Keratinocyte (primary cell): ENCODE measurements at regions not wholly inside any gene's neighbourhood (a gene's known extent, or its start where the extent isn't known, plus 50 kb on each side); places are given as distances from the start of the nearest gene placed in this dataset.

Experiments used
- DNase-seq: peaks from one replicate; pipeline ENCODE4 v3.0.0-alpha.2; 2011; ENCODE audit warnings: low read depth, missing footprints, low spot score
- FAIRE-seq: peaks from 2 replicates; lab custom pipeline; 2011; peaks lifted over from hg19 to GRCh38; lab: Jason Lieb, UNC
- H2AFZ ChIP-seq: 2 replicates; pipeline ENCODE4 v1.6.0; 2012; ENCODE audit warnings: low read length, control low read depth, inconsistent platforms; ENCODE audit not compliant: control insufficient read depth
- H3K27ac ChIP-seq: 2 replicates; pipeline ENCODE4 v1.5.1; 2011; ENCODE audit warnings: low read length; ENCODE audit not compliant: control insufficient read depth, insufficient read depth
- H3K27me3 ChIP-seq: 3 replicates; pipeline ENCODE4 v1.6.0; 2011; ENCODE audit warnings: low read length; ENCODE audit not compliant: control insufficient read depth, insufficient read depth; ENCODE audit errors: extremely low read depth
- H3K36me3 ChIP-seq, 2 experiments: 2 replicates in 1 of 2; 3 replicates in 1 of 2; pipeline ENCODE4 v1.5.1; 2011; ENCODE audit warnings: low read length in 2 of 2, mild to moderate bottlenecking in 1 of 2; ENCODE audit not compliant: control insufficient read depth in 2 of 2, insufficient read depth in 2 of 2; ENCODE audit errors: extremely low read depth in 1 of 2
- H3K4me1 ChIP-seq: 3 replicates; pipeline ENCODE4 v1.5.1; 2011; ENCODE audit warnings: low read length; ENCODE audit not compliant: control insufficient read depth, insufficient read depth; ENCODE audit errors: extremely low read depth
- H3K4me2 ChIP-seq: 3 replicates; pipeline ENCODE4 v1.6.0; 2011; ENCODE audit warnings: low read depth, low read length; ENCODE audit not compliant: control insufficient read depth, insufficient read depth; ENCODE audit errors: extremely low read depth
- H3K4me3 ChIP-seq, 3 experiments: fragments of 200-600 bp in 1 of 3; sonication (generic) in 1 of 3; 2 replicates in 2 of 3; 3 replicates in 1 of 3; pipeline ENCODE4 v1.5.1; 2011 to 2016; ENCODE audit warnings: low read length in 3 of 3, mild to moderate bottlenecking in 3 of 3, control low read depth in 2 of 3, inconsistent platforms in 1 of 3, low read depth in 1 of 3, mixed read lengths in 1 of 3, mixed run types in 1 of 3, moderate library complexity in 1 of 3; ENCODE audit not compliant: control insufficient read depth in 2 of 3, insufficient read depth in 2 of 3; ENCODE audit errors: extremely low read depth in 1 of 3
- H3K79me2 ChIP-seq: 2 replicates; pipeline ENCODE4 v1.6.0; 2012; ENCODE audit warnings: low read length; ENCODE audit not compliant: control insufficient read depth, insufficient read depth
- H3K9ac ChIP-seq: 3 replicates; pipeline ENCODE4 v1.6.0; 2011; ENCODE audit warnings: low read length; ENCODE audit not compliant: control insufficient read depth, insufficient read depth; ENCODE audit errors: extremely low read depth
- H3K9me1 ChIP-seq: 3 replicates; pipeline ENCODE4 v1.6.0; 2011; ENCODE audit warnings: low read length; ENCODE audit not compliant: control insufficient read depth, insufficient read depth; ENCODE audit errors: extremely low read depth
- H3K9me3 ChIP-seq: 2 replicates; pipeline ENCODE4 v1.5.1; 2012; ENCODE audit warnings: low read depth, low read length; ENCODE audit not compliant: control insufficient read depth
- H4K20me1 ChIP-seq: 3 replicates; pipeline ENCODE4 v1.6.0; 2011; ENCODE audit warnings: low read length; ENCODE audit not compliant: control insufficient read depth, insufficient read depth; ENCODE audit errors: extremely low read depth
- EZH2 ChIP-seq: IDR thresholded peaks from one replicate; pipeline ENCODE4 v1.6.1; 2012; ENCODE audit warnings: inconsistent platforms, mild to moderate bottlenecking, low read length, moderate library complexity
- dilution Hi-C: fragments of 300-500 bp; cut with MboI; formaldehyde crosslinking; loops from one replicate; pipeline ENCODE4 v1.7.0; 2020; ENCODE audit warnings: low sequenced_read_pairs; ENCODE audit not compliant: extremely low pct_ligation_motif_present
- TF ChIP-seq, protein P1 (sequence below), 3 experiments: IDR thresholded peaks in 1 of 3; conservative IDR thresholded peaks in 1 of 3; optimal IDR thresholded peaks in 1 of 3; 2 replicates in 2 of 3; 3 replicates in 1 of 3; pipeline versions ENCODE3 to v1.5.1; 2011; ENCODE audit warnings: low read length in 3 of 3, mild to moderate bottlenecking in 3 of 3, moderate library complexity in 2 of 3, control low read depth in 1 of 3, inconsistent platforms in 1 of 3; ENCODE audit not compliant: insufficient read depth in 2 of 3; ENCODE audit errors: extremely low read depth in 1 of 3

DNA sequence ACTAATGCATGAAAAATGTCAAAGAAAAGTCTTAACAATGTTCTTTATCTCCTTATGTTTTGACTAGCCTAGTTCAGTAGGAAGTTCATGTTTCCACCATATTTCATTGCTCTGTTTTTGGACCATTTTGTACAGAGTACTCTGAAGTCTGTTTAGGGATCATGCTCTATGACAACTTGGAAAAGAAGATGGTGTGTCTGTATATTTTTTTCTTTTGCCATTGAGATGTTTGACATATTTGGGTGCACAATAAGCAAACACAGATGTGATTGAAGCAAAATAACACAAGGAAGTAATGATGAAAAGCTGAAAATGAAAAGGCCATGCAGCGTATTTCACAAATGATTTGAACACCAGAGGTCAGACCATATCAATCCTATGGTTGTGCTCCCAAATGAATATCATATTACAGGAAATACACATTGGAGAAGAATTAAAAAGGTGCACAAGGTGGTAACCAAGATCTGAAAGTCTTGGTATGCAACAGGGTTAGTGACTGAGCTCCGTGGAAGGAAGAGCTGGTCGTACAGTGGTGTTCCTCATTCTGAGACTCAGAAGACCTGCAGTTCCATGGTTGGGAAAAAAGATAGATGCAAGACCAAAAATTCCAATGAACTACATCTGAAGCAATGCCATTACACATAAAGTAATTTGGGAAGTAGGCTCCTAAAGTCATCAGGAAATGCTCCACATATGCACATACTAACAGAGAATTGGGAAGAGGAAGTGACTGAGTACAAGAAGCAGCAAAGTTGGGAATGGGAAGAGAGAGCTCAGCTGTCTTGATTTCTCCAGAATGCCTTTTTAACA lies 463.5 kb downstream of the LMO4 start:
- Histone ChIP-seq H3K27me3 (no peaks in the 10 kb centered on the region), H3K4me2 (no peak overlapping the region), H3K4me1 (peaks cover 15% of the 10 kb centered on the region), H3K27ac (no peak overlapping the region), H3K9me3 (no peaks in the 10 kb centered on the region), H3K4me3 (no peak overlapping the region), H3K36me3 (no peaks in the 10 kb centered on the region), H3K9ac (no peak overlapping the region), H3K79me2 (no peaks in the 10 kb centered on the region), H4K20me1 (no peaks in the 10 kb centered on the region), H3K9me1 (no peaks in the 10 kb centered on the region), H2AFZ (no peak overlapping the region)
- dilution Hi-C loops = no loop called here
- DNase-seq (no peak), FAIRE-seq (no peak)
- TF ChIP-seq EZH2 = no peak
- TF ChIP-seq, protein P1, sequence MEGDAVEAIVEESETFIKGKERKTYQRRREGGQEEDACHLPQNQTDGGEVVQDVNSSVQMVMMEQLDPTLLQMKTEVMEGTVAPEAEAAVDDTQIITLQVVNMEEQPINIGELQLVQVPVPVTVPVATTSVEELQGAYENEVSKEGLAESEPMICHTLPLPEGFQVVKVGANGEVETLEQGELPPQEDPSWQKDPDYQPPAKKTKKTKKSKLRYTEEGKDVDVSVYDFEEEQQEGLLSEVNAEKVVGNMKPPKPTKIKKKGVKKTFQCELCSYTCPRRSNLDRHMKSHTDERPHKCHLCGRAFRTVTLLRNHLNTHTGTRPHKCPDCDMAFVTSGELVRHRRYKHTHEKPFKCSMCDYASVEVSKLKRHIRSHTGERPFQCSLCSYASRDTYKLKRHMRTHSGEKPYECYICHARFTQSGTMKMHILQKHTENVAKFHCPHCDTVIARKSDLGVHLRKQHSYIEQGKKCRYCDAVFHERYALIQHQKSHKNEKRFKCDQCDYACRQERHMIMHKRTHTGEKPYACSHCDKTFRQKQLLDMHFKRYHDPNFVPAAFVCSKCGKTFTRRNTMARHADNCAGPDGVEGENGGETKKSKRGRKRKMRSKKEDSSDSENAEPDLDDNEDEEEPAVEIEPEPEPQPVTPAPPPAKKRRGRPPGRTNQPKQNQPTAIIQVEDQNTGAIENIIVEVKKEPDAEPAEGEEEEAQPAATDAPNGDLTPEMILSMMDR (optimal IDR thresholded peaks at IDR 0.05 in 1 of 3, IDR thresholded peaks at IDR 0.05 in 1 of 3, conservative IDR thresholded peaks at IDR 0.05 in 1 of 3; ENCODE audit: extremely low read depth in 1 of 3, insufficient read depth in 2 of 3, low read length in 3 of 3) = no peak

DNA sequence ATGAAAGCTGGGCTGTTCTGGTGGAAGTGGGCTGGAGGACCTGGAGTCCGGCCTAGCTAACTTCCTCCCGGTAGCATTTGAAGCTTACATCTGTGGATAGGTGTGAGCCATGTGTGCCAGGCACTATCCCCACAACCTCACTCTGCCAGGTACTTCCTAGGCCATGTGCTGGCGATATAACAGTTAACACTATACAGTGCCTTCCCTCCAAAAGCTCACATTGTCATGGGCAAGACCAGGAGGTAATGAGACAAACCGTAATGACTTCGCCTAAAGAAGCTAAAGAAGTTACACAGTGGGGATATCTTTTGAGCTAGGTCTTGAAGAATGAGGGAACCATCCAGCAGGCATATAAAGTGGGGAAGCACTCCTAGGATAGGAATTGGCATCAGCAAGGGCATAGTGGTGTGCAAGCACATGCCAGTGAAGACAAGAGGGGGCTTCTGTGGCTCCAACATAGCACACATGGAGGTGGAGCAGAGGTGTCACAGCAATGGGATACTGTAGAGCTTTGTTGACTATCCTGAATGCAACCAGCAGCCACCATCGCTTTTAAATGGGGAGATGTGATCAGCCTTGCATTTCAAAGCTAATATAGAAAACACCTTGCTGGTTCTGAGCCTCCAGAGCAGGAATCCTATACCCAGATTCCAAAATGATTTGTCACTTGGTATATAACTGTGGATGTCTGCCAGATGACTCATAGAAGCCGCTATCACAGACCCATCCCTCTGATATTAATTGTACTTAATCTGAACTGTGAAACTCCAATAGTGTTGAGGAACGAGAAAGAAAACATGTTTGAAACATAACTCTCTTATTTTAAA lies 466.3 kb downstream of the LMO4 start:
- Histone ChIP-seq H3K79me2 (no peaks in the 10 kb centered on the region), H3K9ac (no peak overlapping the region), H4K20me1 (no peaks in the 10 kb centered on the region), H3K9me1 (no peaks in the 10 kb centered on the region), H3K4me3 (no peak overlapping the region), H3K36me3 (no peaks in the 10 kb centered on the region), H3K4me1 (peaks cover 15% of the 10 kb centered on the region), H3K27ac (no peak overlapping the region), H3K27me3 (no peaks in the 10 kb centered on the region), H3K4me2 (peak overlapping the region; percentile 66), H3K9me3 (no peaks in the 10 kb centered on the region), H2AFZ (no peak overlapping the region)
- TF ChIP-seq, protein P1 (optimal IDR thresholded peaks at IDR 0.05 in 1 of 3, IDR thresholded peaks at IDR 0.05 in 1 of 3, conservative IDR thresholded peaks at IDR 0.05 in 1 of 3; ENCODE audit: extremely low read depth in 1 of 3, insufficient read depth in 2 of 3, low read length in 3 of 3) = no peak
- DNase-seq (peak; percentile 13), FAIRE-seq (peak; percentile 89)
- dilution Hi-C loops = no loop called here
